ENCODE measurements at regions not wholly inside any gene's neighbourhood (a gene's known extent, or its start where the extent isn't known, plus 50 kb on each side); places are given as distances from the start of the nearest gene placed in this dataset.

GRCh38 chr9:105912863-105913516, 218.6 kb downstream of the TMEM38B start:
- TF ChIP-seq MAX (IDR thresholded peaks at IDR 0.05; ENCODE audit: low read depth, low read length) (no peak), CTCF (IDR thresholded peaks at IDR 0.05; ENCODE audit: low read depth, low read length) (no peak), POLR2A (IDR thresholded peaks at IDR 0.05; ENCODE audit: extremely low read depth, insufficient read length) (no peak)

Data from NB4 (cell line).